Osteoblast (primary cell): ENCODE measurements at regions not wholly inside any gene's neighbourhood (a gene's known extent, or its start where the extent isn't known, plus 50 kb on each side); places are given as distances from the start of the nearest gene placed in this dataset.

Experiments
- DNase-seq: peaks from one replicate; pipeline ENCODE4 v3.0.0; 2011; ENCODE audit warnings: low spot score, mixed read lengths; ENCODE audit not compliant: insufficient read length; ENCODE audit errors: missing footprints
- H2AFZ ChIP-seq: 2 replicates; pipeline ENCODE4 v1.6.0; 2011; ENCODE audit warnings: mild to moderate bottlenecking, low read length
- H3K27ac ChIP-seq: 2 replicates; pipeline ENCODE4 v1.5.1; 2011; ENCODE audit warnings: mild to moderate bottlenecking, low read depth, low read length, moderate library complexity
- H3K27me3 ChIP-seq: 2 replicates; pipeline ENCODE4 v1.6.0; 2012; ENCODE audit warnings: mild to moderate bottlenecking, control low read depth, inconsistent platforms, low read length, moderate library complexity; ENCODE audit not compliant: insufficient read depth
- H3K36me3 ChIP-seq: 2 replicates; pipeline ENCODE4 v1.5.1; 2011; ENCODE audit warnings: mild to moderate bottlenecking, low read length, control low read depth, moderate library complexity; ENCODE audit not compliant: insufficient read depth
- H3K4me1 ChIP-seq: 2 replicates; pipeline ENCODE4 v1.5.1; 2011; ENCODE audit warnings: mild to moderate bottlenecking, low read length, control low read depth, moderate library complexity; ENCODE audit not compliant: insufficient read depth
- H3K4me2 ChIP-seq: 2 replicates; pipeline ENCODE4 v1.6.0; 2011; ENCODE audit warnings: mild to moderate bottlenecking, low read length; ENCODE audit not compliant: insufficient read depth
- H3K4me3 ChIP-seq: fragments of 200-600 bp; sonication (generic); 3 replicates; pipeline ENCODE4 v1.5.1; 2012; ENCODE audit warnings: mild to moderate bottlenecking, low read length, inconsistent platforms; ENCODE audit not compliant: insufficient read depth
- H3K79me2 ChIP-seq: 2 replicates; pipeline ENCODE4 v1.6.0; 2012; ENCODE audit warnings: mild to moderate bottlenecking, low read length, control low read depth, inconsistent platforms; ENCODE audit not compliant: insufficient read depth
- H3K9me3 ChIP-seq: 2 replicates; pipeline ENCODE4 v1.5.1; 2011; ENCODE audit warnings: low read depth, low read length, control low read depth
- H4K20me1 ChIP-seq: 2 replicates; pipeline ENCODE4 v1.6.0; 2012; ENCODE audit warnings: mild to moderate bottlenecking, low read length, control low read depth; ENCODE audit not compliant: insufficient read depth
- TF ChIP-seq, protein P1 (sequence below): IDR thresholded peaks from 2 replicates; pipeline ENCODE4 v1.5.1; 2011; ENCODE audit warnings: mild to moderate bottlenecking, low read depth, low read length, moderate library complexity; ENCODE audit errors: extremely low read depth

DNA sequence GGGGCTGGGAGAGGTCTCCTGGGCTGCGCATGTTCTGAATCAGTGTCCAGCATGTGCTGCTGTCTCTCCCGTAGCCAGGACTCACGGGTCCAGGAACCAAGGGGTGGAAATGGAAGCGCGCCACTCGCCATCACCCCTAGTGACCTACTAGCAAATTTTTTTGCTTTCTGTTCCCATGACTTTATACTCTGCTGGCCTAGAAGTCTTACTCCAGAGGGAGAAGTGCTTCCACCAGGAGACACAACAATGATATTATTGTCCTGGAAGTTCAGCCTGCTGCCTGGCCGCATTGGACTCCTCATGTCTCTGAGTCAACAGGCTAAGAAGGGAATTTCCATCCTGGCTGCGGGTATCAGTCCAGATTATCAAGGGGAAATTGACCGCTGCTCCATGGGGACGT is 729.7 kb downstream of the BRD1 start:
- Histone ChIP-seq H3K4me3 (no peak overlapping the region), H3K27me3 (no peaks in the 10 kb centered on the region), H3K79me2 (no peaks in the 10 kb centered on the region), H3K9me3 (no peaks in the 10 kb centered on the region), H3K4me1 (no peaks in the 10 kb centered on the region), H2AFZ (no peak overlapping the region), H4K20me1 (no peaks in the 10 kb centered on the region), H3K27ac (no peak overlapping the region), H3K36me3 (no peaks in the 10 kb centered on the region), H3K4me2 (no peak overlapping the region)
- DNase-seq = peak; percentile 45
- TF ChIP-seq, protein P1, sequence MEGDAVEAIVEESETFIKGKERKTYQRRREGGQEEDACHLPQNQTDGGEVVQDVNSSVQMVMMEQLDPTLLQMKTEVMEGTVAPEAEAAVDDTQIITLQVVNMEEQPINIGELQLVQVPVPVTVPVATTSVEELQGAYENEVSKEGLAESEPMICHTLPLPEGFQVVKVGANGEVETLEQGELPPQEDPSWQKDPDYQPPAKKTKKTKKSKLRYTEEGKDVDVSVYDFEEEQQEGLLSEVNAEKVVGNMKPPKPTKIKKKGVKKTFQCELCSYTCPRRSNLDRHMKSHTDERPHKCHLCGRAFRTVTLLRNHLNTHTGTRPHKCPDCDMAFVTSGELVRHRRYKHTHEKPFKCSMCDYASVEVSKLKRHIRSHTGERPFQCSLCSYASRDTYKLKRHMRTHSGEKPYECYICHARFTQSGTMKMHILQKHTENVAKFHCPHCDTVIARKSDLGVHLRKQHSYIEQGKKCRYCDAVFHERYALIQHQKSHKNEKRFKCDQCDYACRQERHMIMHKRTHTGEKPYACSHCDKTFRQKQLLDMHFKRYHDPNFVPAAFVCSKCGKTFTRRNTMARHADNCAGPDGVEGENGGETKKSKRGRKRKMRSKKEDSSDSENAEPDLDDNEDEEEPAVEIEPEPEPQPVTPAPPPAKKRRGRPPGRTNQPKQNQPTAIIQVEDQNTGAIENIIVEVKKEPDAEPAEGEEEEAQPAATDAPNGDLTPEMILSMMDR = no peak

DNA sequence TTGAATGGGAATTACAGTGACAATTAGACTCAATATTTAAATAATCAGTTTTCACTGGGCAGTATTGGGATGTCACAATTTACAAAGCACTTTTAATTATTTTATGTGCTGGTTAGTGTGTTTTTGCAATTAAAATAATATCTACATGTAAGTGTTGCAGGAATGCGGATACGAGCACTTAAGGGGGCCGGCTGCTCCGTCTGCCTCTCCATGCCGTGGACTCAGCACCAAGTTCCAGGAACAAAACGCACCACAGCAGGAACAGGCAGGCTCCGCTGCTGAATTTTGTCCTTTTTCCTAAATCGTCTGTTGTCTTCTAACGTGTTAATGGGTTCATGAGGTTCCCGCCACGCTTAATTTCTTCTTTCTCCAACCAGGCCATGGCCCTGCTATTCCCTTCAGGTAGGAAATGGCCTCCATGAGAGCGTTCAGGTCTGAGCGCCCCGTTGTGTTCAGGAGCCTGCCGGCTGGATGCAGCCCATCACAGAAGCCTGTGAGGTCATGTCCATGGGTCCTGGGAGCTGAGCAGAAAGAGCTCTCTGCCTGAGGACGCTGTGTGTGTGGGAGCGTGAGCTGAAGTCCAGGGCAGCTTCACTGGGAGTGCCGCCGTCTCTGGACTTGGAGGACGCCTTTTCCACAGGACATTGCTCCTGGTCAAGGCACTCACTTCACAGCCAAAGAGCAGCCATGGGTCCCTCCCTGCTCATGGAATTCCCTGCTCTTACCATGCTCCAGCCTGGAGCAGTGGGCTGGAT is 730.3 kb downstream of the BRD1 start:
- H3K4me3 ChIP-seq = no peak overlapping the region
- H3K9me3 ChIP-seq = no peaks in the 10 kb centered on the region
- no peaks in the 10 kb centered on the region for H3K27me3 ChIP-seq
- H2AFZ ChIP-seq = no peak overlapping the region
- no peaks in the 10 kb centered on the region for H3K79me2 ChIP-seq
- H4K20me1 ChIP-seq = no peaks in the 10 kb centered on the region
- DNase-seq = peak; percentile 26
- H3K4me2 ChIP-seq = no peak overlapping the region
- no peaks in the 10 kb centered on the region for H3K4me1 ChIP-seq
- H3K36me3 ChIP-seq = no peaks in the 10 kb centered on the region
- no peak overlapping the region for H3K27ac ChIP-seq
- TF ChIP-seq, protein P1 = no peak

DNA sequence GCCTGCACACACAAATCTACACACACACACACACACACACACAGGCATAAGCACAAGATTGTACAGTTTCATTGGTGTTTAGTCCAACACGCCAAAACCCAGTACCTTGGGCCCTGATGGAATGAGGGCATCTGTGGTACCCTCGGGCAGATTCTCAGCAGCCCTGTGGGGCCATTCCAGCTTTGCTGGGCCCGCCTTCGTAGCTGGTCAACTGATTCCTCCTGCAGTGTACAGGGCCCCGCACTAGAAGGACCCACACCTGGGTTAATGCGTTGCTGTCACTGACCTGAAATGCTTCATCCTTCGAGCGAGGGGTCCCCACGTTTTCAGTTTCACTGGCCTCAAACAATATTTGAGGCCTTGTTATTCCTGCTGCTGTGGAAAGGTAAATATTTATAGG is 731.2 kb downstream of the BRD1 start:
- no peaks in the 10 kb centered on the region for H3K4me1 ChIP-seq

DNA sequence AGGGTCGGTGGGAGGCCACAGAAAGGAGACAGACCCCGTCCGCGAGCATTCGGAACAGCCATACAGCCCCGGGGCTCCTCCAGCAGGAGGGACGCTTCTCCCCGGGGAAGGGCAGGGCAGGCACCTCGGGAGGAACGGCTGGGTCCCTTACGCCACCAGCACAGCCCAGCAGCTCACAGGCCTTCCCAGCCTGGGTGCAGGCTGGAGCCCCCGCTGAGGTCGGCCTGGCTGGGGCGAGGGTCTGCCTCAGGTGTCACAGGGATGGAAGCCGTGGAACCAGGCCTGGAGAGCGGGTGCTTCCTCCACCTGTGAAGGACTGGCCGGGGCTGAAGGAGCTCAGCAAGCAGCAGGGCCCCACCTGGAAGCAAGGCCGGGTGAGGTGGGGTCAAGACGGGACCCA is 732.3 kb downstream of the BRD1 start:
- no peaks in the 10 kb centered on the region for H3K9me3 ChIP-seq
- no peak overlapping the region for H3K27ac ChIP-seq
- H3K27me3 ChIP-seq = no peaks in the 10 kb centered on the region
- no peak overlapping the region for H3K4me2 ChIP-seq
- TF ChIP-seq, protein P1 = no peak
- H2AFZ ChIP-seq = no peak overlapping the region
- no peaks in the 10 kb centered on the region for H4K20me1 ChIP-seq
- no peak overlapping the region for H3K4me3 ChIP-seq
- no peaks in the 10 kb centered on the region for H3K36me3 ChIP-seq
- H3K4me1 ChIP-seq = no peaks in the 10 kb centered on the region
- H3K79me2 ChIP-seq = no peaks in the 10 kb centered on the region
- peak; percentile 85 for DNase-seq

More for the DNA sequence above, 731.2 kb downstream of the BRD1 start:
- Histone ChIP-seq H3K79me2 (no peaks in the 10 kb centered on the region), H3K36me3 (no peaks in the 10 kb centered on the region), H3K9me3 (no peaks in the 10 kb centered on the region), H3K4me2 (no peak overlapping the region), H3K4me3 (no peak overlapping the region), H4K20me1 (no peaks in the 10 kb centered on the region), H3K27me3 (no peaks in the 10 kb centered on the region), H3K27ac (no peak overlapping the region), H2AFZ (no peak overlapping the region)
- peak; percentile 69 for DNase-seq
- TF ChIP-seq, protein P1 = no peak
